ENCODE measurements at regions not wholly inside any gene's neighbourhood (a gene's known extent, or its start where the extent isn't known, plus 50 kb on each side); places are given as distances from the start of the nearest gene placed in this dataset.

- H3K4me1 ChIP-seq = no peaks in the 10 kb centered on the region
- no peak for TF ChIP-seq CTCF (IDR thresholded peaks at IDR 0.05)
- no peak for TF ChIP-seq POLR2A (IDR thresholded peaks at IDR 0.05)
- TF ChIP-seq POLR2AphosphoS5 (IDR thresholded peaks at IDR 0.05) = no peak
- no peaks in the 10 kb centered on the region for H3K36me3 ChIP-seq
- H3K4me3 ChIP-seq = no peak overlapping the region
- no peak overlapping the region for H3K27ac ChIP-seq
- intact Hi-C loops (cut with DNase I; ENCODE audit: low total_unique reads) = no loop called here
- no peak for DNase-seq (ENCODE audit: low spot score in 2 of 2)
- H3K9me3 ChIP-seq = no peaks in the 10 kb centered on the region
- no peaks in the 10 kb centered on the region for H3K27me3 ChIP-seq
Measured at GRCh38 chr1:62917314-62917713, 133.4 kb downstream of the ATG4C start.

GRCh38 chr1:62917805-62918204 is 133.9 kb downstream of the ATG4C start:
- no peak for TF ChIP-seq POLR2AphosphoS5 (IDR thresholded peaks at IDR 0.05)
- TF ChIP-seq POLR2A (IDR thresholded peaks at IDR 0.05) = no peak
- TF ChIP-seq CTCF (IDR thresholded peaks at IDR 0.05) = no peak
- H3K36me3 ChIP-seq = no peaks in the 10 kb centered on the region
- no peaks in the 10 kb centered on the region for H3K4me1 ChIP-seq
- H3K27ac ChIP-seq = no peak overlapping the region
- H3K27me3 ChIP-seq = no peaks in the 10 kb centered on the region
- intact Hi-C loops (cut with DNase I; ENCODE audit: low total_unique reads) = no loop called here
- H3K4me3 ChIP-seq = no peak overlapping the region
- H3K9me3 ChIP-seq = no peaks in the 10 kb centered on the region
- no peak for DNase-seq (ENCODE audit: low spot score in 2 of 2)

- TF ChIP-seq POLR2A (IDR thresholded peaks at IDR 0.05) (no peak), CTCF (IDR thresholded peaks at IDR 0.05) (no peak), POLR2AphosphoS5 (IDR thresholded peaks at IDR 0.05) (no peak)
- no peaks in the 10 kb centered on the region for H3K4me1 ChIP-seq
- no peak overlapping the region for H3K4me3 ChIP-seq
- intact Hi-C loops (cut with DNase I; ENCODE audit: low total_unique reads) = no loop called here
- peaks cover 0 to 5% of the 10 kb centered on the region in 2 donors for H3K9me3 ChIP-seq
- no peak overlapping the region for H3K27ac ChIP-seq
- no peak for DNase-seq (ENCODE audit: low spot score in 2 of 2)
- no peaks in the 10 kb centered on the region for H3K36me3 ChIP-seq
- H3K27me3 ChIP-seq = no peaks in the 10 kb centered on the region
Measured at GRCh38 chr1:62918700-62919099, 134.8 kb downstream of the ATG4C start.

GRCh38 chr1:62922006-62922405 is 138.1 kb downstream of the ATG4C start:
- no peak overlapping the region for H3K4me3 ChIP-seq
- no peaks in the 10 kb centered on the region for H3K36me3 ChIP-seq
- H3K27me3 ChIP-seq = no peaks in the 10 kb centered on the region
- no peak for DNase-seq (ENCODE audit: low spot score in 2 of 2)
- H3K9me3 ChIP-seq = peaks cover 0 to 5% of the 10 kb centered on the region in 2 donors
- intact Hi-C loops (cut with DNase I; ENCODE audit: low total_unique reads) = no loop called here
- no peak for TF ChIP-seq POLR2A (IDR thresholded peaks at IDR 0.05)
- no peak for TF ChIP-seq CTCF (IDR thresholded peaks at IDR 0.05)
- no peak overlapping the region for H3K27ac ChIP-seq
- no peaks in the 10 kb centered on the region for H3K4me1 ChIP-seq

GRCh38 chr1:62924983-62925790 is 141.3 kb downstream of the ATG4C start:
- TF ChIP-seq POLR2AphosphoS5 (IDR thresholded peaks at IDR 0.05) (no peak), CTCF (IDR thresholded peaks at IDR 0.05) (no peak), POLR2A (IDR thresholded peaks at IDR 0.05) (no peak)
- Histone ChIP-seq H3K27me3 (peaks cover 0 to 4% of the 10 kb centered on the region in 2 donors), H3K27ac (no peak overlapping the region), H3K4me3 (no peak overlapping the region), H3K9me3 (peaks cover 0 to 5% of the 10 kb centered on the region in 2 donors), H3K36me3 (no peaks in the 10 kb centered on the region), H3K4me1 (no peaks in the 10 kb centered on the region)
- DNase-seq (ENCODE audit: low spot score in 2 of 2) = no peak
- intact Hi-C loops (cut with DNase I; ENCODE audit: low total_unique reads) = no loop called here

Measured in breast epithelium (tissue), 4 donors.